GM19023 (cell line): ENCODE measurements at regions not wholly inside any gene's neighbourhood (a gene's known extent, or its start where the extent isn't known, plus 50 kb on each side); places are given as distances from the start of the nearest gene placed in this dataset.
"Not testable (repeated sequence)": the region's sequence is repeated elsewhere in the genome, so short reads cannot be mapped to it uniquely, and the experiment has no call there.

Experiments used
- ATAC-seq: cut with Tn5 transposase; IDR thresholded peaks from one replicate; pipeline ENCODE4 v1.9.1; 2021; ENCODE audit warnings: mild to moderate bottlenecking, moderate library complexity; ENCODE audit not compliant: unreplicated experiment

GRCh38 chr13:65336916-65337315 lies 1893.2 kb downstream of the PCDH9 start:
- ATAC-seq = no peak

- no peak for ATAC-seq
These were observed 1893.9 kb downstream of the PCDH9 start for GRCh38 chr13:65336087-65336749.

- no peak for ATAC-seq
These were observed 1899.4 kb downstream of the PCDH9 start for GRCh38 chr13:65330691-65331090.

- no peak for ATAC-seq
These were observed 1899.8 kb downstream of the PCDH9 start for GRCh38 chr13:65330287-65330686.

- ATAC-seq = not testable (repeated sequence)
These were observed 1906.9 kb downstream of the PCDH9 start for GRCh38 chr13:65323192-65323591.

GRCh38 chr13:65321423-65321822 lies 1908.7 kb downstream of the PCDH9 start:
- not testable (repeated sequence) for ATAC-seq

GRCh38 chr13:65314008-65314407 lies 1916.1 kb downstream of the PCDH9 start:
- ATAC-seq = no peak

- ATAC-seq = no peak
These were observed 1919.3 kb downstream of the PCDH9 start for GRCh38 chr13:65310663-65311328.

- no peak for ATAC-seq
These were observed 1920.2 kb downstream of the PCDH9 start for GRCh38 chr13:65309906-65310305.

- ATAC-seq = not testable (repeated sequence)
These were observed 1921.4 kb downstream of the PCDH9 start for GRCh38 chr13:65308729-65309128.

GRCh38 chr13:65307056-65307455 lies 1923.1 kb downstream of the PCDH9 start:
- ATAC-seq = no peak

GRCh38 chr13:65302691-65303090 lies 1927.4 kb downstream of the PCDH9 start:
- ATAC-seq = no peak

- ATAC-seq = no peak
These were observed 1928.6 kb downstream of the PCDH9 start for GRCh38 chr13:65301506-65301905.

GRCh38 chr13:65300220-65300619 lies 1929.9 kb downstream of the PCDH9 start:
- no peak for ATAC-seq

- no peak for ATAC-seq
These were observed 1936.5 kb downstream of the PCDH9 start for GRCh38 chr13:65293530-65294198.

- no peak for ATAC-seq
These were observed 1937.6 kb downstream of the PCDH9 start for GRCh38 chr13:65292488-65292901.

GRCh38 chr13:65287405-65287804 lies 1942.7 kb downstream of the PCDH9 start:
- ATAC-seq = no peak

GRCh38 chr13:65275838-65276630 lies 1954.1 kb downstream of the PCDH9 start:
- no peak for ATAC-seq

GRCh38 chr13:65275108-65275507 lies 1955.0 kb downstream of the PCDH9 start:
- ATAC-seq = no peak

GRCh38 chr13:65273811-65274420 lies 1956.2 kb downstream of the PCDH9 start:
- not testable (repeated sequence) for ATAC-seq

GRCh38 chr13:65268009-65268408 lies 1962.1 kb downstream of the PCDH9 start:
- no peak for ATAC-seq
